Erythroblast (primary cell): ENCODE measurements at regions not wholly inside any gene's neighbourhood (a gene's known extent, or its start where the extent isn't known, plus 50 kb on each side); places are given as distances from the start of the nearest gene placed in this dataset.

ENCODE experiments used
- GATA1 ChIP-seq: IDR thresholded peaks from 2 replicates; pipeline ENCODE4 v1.6.1; 2011; ENCODE audit warnings: low read depth, mild to moderate bottlenecking, control low read depth, low read length, moderate library complexity
- POLR2A ChIP-seq: IDR thresholded peaks from 2 replicates; pipeline ENCODE4 v1.6.1; 2011; ENCODE audit warnings: mild to moderate bottlenecking, low read length

DNA sequence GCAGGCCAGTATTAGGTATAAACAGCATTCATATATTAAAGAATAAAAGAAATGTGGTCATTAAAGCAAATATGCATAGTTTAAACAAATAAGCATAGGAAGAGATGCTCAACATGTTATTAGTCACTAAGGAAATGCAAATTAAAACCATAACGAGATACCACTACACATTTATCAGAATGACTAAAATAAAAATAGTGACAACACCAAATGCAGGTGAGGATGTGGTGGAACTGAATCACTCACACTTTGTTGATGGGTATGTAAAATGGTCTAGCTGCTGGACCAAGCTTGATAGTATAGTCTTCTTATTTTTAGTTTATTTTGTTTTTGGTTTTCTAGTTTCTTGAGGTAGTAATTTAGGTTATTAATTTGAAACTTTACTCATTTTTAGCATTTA is 242.9 kb downstream of the HGF start:
- TF ChIP-seq POLR2A (no peak), GATA1 (no peak)
